Retinal pigment epithelial cell (primary cell): ENCODE measurements at regions not wholly inside any gene's neighbourhood (a gene's known extent, or its start where the extent isn't known, plus 50 kb on each side); places are given as distances from the start of the nearest gene placed in this dataset.

Experiments used
- DNase-seq: peaks from one replicate; pipeline ENCODE4 v3.0.0-alpha.2; 2010; ENCODE audit warnings: low read depth
- H3K4me3 ChIP-seq: 2 replicates; pipeline ENCODE4 v1.5.1; 2011; ENCODE audit warnings: mild to moderate bottlenecking, low read length, control low read depth, moderate library complexity
- TF ChIP-seq, protein P1 (sequence below): conservative IDR thresholded peaks from 2 replicates; pipeline ENCODE4 v1.5.1; 2011; ENCODE audit warnings: low read depth, low read length, control low read depth, inconsistent platforms

DNA sequence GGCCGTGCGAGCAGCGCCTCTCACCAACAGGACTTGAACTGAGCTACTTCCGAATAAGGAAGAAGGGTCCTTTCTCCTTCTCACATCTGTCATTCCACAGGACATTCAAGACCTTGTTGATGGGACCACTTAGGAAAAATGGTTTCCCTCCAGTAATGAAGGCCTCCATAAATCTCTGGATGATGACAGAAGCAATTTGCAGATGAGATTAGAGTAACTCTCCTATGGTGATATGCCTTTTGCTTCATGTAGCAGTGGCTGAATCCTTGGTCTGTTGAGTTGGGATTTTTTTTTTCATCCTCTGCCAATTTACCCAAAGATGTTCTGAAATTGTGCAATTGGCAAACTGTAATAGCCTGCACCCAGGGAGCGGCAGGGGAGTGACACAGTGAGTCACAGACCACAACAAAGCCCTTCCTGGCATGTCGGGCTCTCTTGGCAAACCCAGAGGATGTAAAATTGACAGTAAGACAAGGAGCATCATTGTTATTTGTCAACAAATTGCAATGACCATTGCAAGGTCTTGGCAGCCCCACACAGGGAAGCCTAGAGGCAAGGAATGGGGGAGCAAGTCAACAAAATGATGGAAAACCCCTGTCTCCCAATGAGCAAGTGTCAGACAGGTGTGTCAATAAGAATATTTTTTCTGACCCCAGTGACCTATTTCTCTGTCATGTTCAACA is 275.9 kb downstream of the ACTL7B start:
- TF ChIP-seq, protein P1, sequence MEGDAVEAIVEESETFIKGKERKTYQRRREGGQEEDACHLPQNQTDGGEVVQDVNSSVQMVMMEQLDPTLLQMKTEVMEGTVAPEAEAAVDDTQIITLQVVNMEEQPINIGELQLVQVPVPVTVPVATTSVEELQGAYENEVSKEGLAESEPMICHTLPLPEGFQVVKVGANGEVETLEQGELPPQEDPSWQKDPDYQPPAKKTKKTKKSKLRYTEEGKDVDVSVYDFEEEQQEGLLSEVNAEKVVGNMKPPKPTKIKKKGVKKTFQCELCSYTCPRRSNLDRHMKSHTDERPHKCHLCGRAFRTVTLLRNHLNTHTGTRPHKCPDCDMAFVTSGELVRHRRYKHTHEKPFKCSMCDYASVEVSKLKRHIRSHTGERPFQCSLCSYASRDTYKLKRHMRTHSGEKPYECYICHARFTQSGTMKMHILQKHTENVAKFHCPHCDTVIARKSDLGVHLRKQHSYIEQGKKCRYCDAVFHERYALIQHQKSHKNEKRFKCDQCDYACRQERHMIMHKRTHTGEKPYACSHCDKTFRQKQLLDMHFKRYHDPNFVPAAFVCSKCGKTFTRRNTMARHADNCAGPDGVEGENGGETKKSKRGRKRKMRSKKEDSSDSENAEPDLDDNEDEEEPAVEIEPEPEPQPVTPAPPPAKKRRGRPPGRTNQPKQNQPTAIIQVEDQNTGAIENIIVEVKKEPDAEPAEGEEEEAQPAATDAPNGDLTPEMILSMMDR, result no peak
- H3K4me3 ChIP-seq, result no peak overlapping the region
- DNase-seq, result no peak

DNA sequence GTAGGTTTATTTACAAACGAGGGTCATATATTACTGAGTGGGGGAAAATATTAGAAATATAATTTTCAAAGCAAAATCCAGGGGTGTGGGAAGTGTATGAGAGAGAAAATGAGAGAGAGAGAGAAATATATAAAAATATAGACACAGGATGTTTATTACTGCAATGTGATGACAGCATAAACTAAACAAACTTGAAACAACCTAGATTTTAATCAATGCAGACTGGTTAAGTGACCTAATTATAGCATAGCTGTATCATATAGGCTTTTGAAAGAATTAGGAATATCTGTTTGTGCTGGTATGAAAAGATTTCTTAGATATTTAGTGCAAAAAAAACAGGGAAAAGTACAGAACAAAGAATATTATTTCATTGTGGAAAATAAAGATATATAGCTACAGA is 280.5 kb downstream of the ACTL7B start:
- TF ChIP-seq, protein P1, result no peak
- H3K4me3 ChIP-seq, result no peak overlapping the region
- DNase-seq, result no peak

GRCh38 chr9:108569624-108570023 is 286.2 kb downstream of the ACTL7B start:
- TF ChIP-seq, protein P1, result no peak
- no peak overlapping the region for H3K4me3 ChIP-seq
- no peak for DNase-seq

GRCh38 chr9:108568093-108568492 is 287.7 kb downstream of the ACTL7B start:
- DNase-seq, result no peak
- TF ChIP-seq, protein P1, result no peak
- H3K4me3 ChIP-seq, result no peak overlapping the region

DNA sequence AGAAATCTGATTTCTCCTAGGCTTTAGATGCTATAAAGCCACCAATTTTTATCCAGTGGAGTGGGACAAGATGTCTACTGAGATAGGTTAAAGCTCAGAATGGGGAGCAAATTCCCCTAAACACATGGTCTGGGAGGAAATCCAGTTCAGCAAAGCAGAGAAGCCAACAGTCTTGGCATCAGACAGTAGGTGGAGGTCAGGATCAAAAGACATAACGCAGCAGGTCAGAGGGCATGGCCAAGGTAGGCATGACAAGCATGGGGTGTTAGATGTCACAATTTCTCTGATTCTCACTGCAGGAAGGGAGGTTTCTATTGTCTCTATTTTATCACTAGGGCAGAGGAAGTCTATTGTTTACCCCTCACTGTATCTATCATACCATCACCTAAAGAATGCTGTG is 288.2 kb downstream of the ACTL7B start:
- TF ChIP-seq, protein P1, result no peak
- no peak overlapping the region for H3K4me3 ChIP-seq
- DNase-seq, result no peak

DNA sequence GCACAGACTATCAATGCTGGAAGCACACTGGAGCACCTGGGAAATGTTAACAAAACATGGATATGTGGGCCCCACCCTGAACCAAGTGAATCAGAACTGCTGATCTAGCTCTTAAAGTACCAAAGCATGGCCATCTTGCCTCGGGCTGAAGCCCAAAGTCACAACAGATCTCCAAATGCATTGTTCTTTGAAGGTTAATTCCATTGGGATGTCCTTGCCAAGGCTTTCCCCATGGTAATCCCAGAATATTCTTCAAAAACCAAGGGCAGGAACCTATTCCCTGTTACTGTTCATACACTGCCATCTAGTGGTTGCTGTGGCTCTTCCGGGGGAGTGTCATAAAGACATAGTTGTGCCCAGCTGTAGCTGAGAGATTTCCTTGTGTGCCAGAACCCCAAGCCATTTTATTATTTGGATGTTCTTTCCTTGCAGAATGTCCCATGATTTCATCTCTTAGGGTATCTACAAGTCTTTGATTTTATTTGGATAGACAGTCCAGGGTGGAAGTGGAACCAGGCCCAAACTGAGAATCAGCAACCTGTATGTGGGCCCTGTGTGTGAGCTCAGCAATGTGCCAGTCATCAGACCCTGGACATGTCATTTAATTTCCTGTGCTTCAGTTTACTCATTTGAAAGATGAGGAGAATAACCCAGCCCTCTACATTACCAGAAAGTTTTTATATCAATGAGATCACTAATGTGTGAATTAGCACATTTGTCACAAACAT is 290.0 kb downstream of the ACTL7B start:
- peak; percentile 58 for DNase-seq
- no peak overlapping the region for H3K4me3 ChIP-seq
- TF ChIP-seq, protein P1, result peak; percentile 87

- TF ChIP-seq, protein P1, result no peak
- DNase-seq, result no peak
- no peak overlapping the region for H3K4me3 ChIP-seq
Observed at GRCh38 chr9:108562176-108562575, 293.6 kb downstream of the ACTL7B start.
